ENCODE measurements at regions not wholly inside any gene's neighbourhood (a gene's known extent, or its start where the extent isn't known, plus 50 kb on each side); places are given as distances from the start of the nearest gene placed in this dataset.

DNA sequence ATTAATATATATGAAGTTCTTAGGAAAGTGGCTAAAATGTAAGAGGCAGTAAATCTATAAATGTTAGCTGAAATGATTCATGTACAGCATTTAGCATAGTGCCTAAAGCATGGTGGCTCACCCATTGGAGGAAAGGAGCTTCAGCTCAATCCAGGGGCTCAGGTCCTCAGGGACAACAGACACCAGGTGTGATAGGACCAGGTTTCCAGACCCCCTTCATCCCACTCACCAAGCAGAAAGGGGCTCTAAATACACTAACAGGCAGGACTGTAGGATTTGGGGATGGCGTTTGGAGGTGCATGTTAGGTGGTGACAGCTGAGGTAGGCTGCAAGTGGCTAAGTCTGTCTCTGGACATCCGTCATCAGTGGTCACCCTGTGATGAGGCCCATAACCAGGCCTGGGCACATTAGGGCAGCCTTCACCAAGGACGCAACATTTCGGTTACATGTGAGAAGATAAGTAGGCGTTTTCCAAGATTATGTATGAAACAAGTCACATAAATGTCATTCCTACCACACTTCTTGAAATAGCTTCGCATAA is 233.1 kb downstream of the C1orf94 start:
- TF ChIP-seq, protein P1, sequence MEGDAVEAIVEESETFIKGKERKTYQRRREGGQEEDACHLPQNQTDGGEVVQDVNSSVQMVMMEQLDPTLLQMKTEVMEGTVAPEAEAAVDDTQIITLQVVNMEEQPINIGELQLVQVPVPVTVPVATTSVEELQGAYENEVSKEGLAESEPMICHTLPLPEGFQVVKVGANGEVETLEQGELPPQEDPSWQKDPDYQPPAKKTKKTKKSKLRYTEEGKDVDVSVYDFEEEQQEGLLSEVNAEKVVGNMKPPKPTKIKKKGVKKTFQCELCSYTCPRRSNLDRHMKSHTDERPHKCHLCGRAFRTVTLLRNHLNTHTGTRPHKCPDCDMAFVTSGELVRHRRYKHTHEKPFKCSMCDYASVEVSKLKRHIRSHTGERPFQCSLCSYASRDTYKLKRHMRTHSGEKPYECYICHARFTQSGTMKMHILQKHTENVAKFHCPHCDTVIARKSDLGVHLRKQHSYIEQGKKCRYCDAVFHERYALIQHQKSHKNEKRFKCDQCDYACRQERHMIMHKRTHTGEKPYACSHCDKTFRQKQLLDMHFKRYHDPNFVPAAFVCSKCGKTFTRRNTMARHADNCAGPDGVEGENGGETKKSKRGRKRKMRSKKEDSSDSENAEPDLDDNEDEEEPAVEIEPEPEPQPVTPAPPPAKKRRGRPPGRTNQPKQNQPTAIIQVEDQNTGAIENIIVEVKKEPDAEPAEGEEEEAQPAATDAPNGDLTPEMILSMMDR (IDR thresholded peaks at IDR 0.05), result no peak
- Mint-ChIP-seq H3K27ac (no peak overlapping the region), H3K27me3 (ENCODE audit: low read depth in 3 of 3) (peaks cover 2 to 7% (median 3%) of the 10 kb centered on the region in 3 donors), H3K4me1 (no peaks in the 10 kb centered on the region), H3K4me3 (no peak overlapping the region), H3K36me3 (no peaks in the 10 kb centered on the region), H3K9me3 (peaks cover 0 to 13% (median 2%) of the 10 kb centered on the region in 7 donors)
- no peaks in the 10 kb centered on the region for H3K9me3 ChIP-seq (replicated peaks in 1 of 2; ENCODE audit: control insufficient read depth in 1 of 2, insufficient read depth in 1 of 2, low read length in 2 of 2)
- no peak overlapping the region for H3K9ac ChIP-seq (ENCODE audit: insufficient read depth, low read length, poor library complexity, severe bottlenecking)
- no peak for DNase-seq
- no peak overlapping the region for H2AFZ ChIP-seq (ENCODE audit: insufficient read depth, low read depth, low read length, poor library complexity, severe bottlenecking)
- no peaks in the 10 kb centered on the region for H3K36me3 ChIP-seq (replicated peaks in 1 of 2; ENCODE audit: control insufficient read depth in 1 of 2, insufficient read depth in 2 of 2, low read length in 2 of 2)
- no peak overlapping the region for H3K4me3 ChIP-seq (replicated peaks in 1 of 3; ENCODE audit: low read depth in 2 of 3, low read length in 3 of 3)
- H3K27ac ChIP-seq (ENCODE audit: low read depth in 1 of 2, low read length in 2 of 2), result no peak overlapping the region
- no peaks in the 10 kb centered on the region for H3K4me1 ChIP-seq (ENCODE audit: control insufficient read depth in 1 of 2, insufficient read depth in 2 of 2, low read length in 2 of 2)
- intact Hi-C loops (cut with micrococcal nuclease), result no loop called here
- 100% methylated on average over 1 of the region's 6 CpGs for WGBS (ENCODE audit: insufficient coverage)
- H4K20me1 ChIP-seq (ENCODE audit: insufficient read depth, low read length), result no peaks in the 10 kb centered on the region
- no peak overlapping the region for H3K4me2 ChIP-seq (replicated peaks; ENCODE audit: extremely low read depth, low read length, poor library complexity, severe bottlenecking)
- H3K79me2 ChIP-seq (ENCODE audit: insufficient read depth, low read length), result no peaks in the 10 kb centered on the region
- H3K27me3 ChIP-seq (ENCODE audit: control insufficient read depth in 2 of 2, insufficient read depth in 2 of 2, low read length in 2 of 2), result no peaks in the 10 kb centered on the region

DNA sequence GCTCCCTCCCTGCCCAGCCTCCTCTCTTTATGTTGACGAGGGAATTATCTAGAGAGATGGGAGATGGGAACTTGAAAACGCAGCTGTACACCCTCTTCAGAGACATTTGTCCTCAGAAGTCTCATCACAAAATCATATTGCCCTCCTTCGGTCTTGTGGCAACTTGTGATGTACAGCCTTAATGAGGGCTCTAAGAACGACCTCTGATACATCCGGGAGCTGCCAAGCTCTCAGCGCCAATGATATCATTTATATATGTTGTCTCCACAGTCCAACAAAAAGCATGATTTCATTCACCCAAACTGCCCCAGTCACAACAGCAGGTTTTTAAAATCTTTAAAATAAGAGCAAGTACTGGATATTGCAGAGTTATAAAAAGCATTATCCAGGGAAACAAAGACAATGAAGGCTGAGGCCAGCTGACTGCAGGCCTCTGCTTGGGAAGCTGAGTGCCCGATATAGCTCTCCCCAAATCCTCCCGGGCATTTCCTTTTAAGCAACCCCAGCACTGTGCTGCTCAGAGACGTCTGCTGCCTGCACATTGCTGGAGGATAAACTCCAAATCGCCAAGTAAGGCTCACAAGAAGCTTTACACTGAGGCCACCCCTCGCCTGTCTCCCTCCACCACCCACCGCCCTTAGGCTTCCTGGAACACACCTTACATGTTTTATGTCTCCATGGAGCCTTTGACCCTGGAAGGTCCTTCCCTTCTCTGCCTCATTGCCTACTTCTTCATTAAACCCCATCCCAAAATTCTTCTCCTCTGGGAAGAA is 236.1 kb downstream of the C1orf94 start:
- WGBS (ENCODE audit: insufficient coverage), result 69% methylated on average over 9 of the region's 12 CpGs

More for the DNA sequence above, 236.1 kb downstream of the C1orf94 start:
- H3K9me3 Mint-ChIP-seq, result peaks cover 0 to 12% (median 2%) of the 10 kb centered on the region in 7 donors
- Histone ChIP-seq H3K4me2 (replicated peaks; ENCODE audit: extremely low read depth, low read length, poor library complexity, severe bottlenecking) (no peak overlapping the region), H3K27ac (ENCODE audit: low read depth in 1 of 2, low read length in 2 of 2) (no peak overlapping the region), H3K4me1 (ENCODE audit: control insufficient read depth in 1 of 2, insufficient read depth in 2 of 2, low read length in 2 of 2) (no peaks in the 10 kb centered on the region), H3K4me3 (replicated peaks in 1 of 3; ENCODE audit: low read depth in 2 of 3, low read length in 3 of 3) (no peak overlapping the region), H3K9ac (ENCODE audit: insufficient read depth, low read length, poor library complexity, severe bottlenecking) (no peak overlapping the region), H2AFZ (ENCODE audit: insufficient read depth, low read depth, low read length, poor library complexity, severe bottlenecking) (no peak overlapping the region), H4K20me1 (ENCODE audit: insufficient read depth, low read length) (no peaks in the 10 kb centered on the region), H3K79me2 (ENCODE audit: insufficient read depth, low read length) (no peaks in the 10 kb centered on the region), H3K9me3 (replicated peaks in 1 of 2; ENCODE audit: control insufficient read depth in 1 of 2, insufficient read depth in 1 of 2, low read length in 2 of 2) (no peaks in the 10 kb centered on the region), H3K27me3 (ENCODE audit: control insufficient read depth in 2 of 2, insufficient read depth in 2 of 2, low read length in 2 of 2) (no peaks in the 10 kb centered on the region), H3K36me3 (replicated peaks in 1 of 2; ENCODE audit: control insufficient read depth in 1 of 2, insufficient read depth in 2 of 2, low read length in 2 of 2) (no peaks in the 10 kb centered on the region)
- H3K27me3 Mint-ChIP-seq (ENCODE audit: low read depth in 3 of 3), result peaks cover 2 to 10% (median 7%) of the 10 kb centered on the region in 3 donors
- intact Hi-C loops (cut with micrococcal nuclease), result no loop called here
- no peak for DNase-seq
- TF ChIP-seq, protein P1 (IDR thresholded peaks at IDR 0.05), result no peak
- H3K36me3 Mint-ChIP-seq, result no peaks in the 10 kb centered on the region
- no peaks in the 10 kb centered on the region for H3K4me1 Mint-ChIP-seq
- no peak overlapping the region for H3K27ac Mint-ChIP-seq
- no peak overlapping the region for H3K4me3 Mint-ChIP-seq
